Astrocyte (in vitro differentiated cells and primary cell): ENCODE measurements at regions not wholly inside any gene's neighbourhood (a gene's known extent, or its start where the extent isn't known, plus 50 kb on each side); places are given as distances from the start of the nearest gene placed in this dataset.

Experiments
- CTCF ChIP-seq: IDR thresholded peaks from 2 replicates; pipeline ENCODE4 v1.5.1; 2011; ENCODE audit warnings: low read depth, mild to moderate bottlenecking, inconsistent platforms, low read length, moderate library complexity; ENCODE audit not compliant: insufficient read depth
- EZH2 ChIP-seq: IDR thresholded peaks from 2 replicates; pipeline ENCODE4 v1.6.1; 2012; ENCODE audit warnings: mild to moderate bottlenecking, low read length, inconsistent platforms; ENCODE audit not compliant: insufficient read depth

GRCh38 chr18:64444819-64445218, 295.9 kb upstream of the LINC00305 start:
- TF ChIP-seq CTCF (no peak), EZH2 (no peak)
